GM19463 (cell line): ENCODE measurements at regions not wholly inside any gene's neighbourhood (a gene's known extent, or its start where the extent isn't known, plus 50 kb on each side); places are given as distances from the start of the nearest gene placed in this dataset.
"Not testable (repeated sequence)": the region's sequence is repeated elsewhere in the genome, so short reads cannot be mapped to it uniquely, and the experiment has no call there.

Experiments
- ATAC-seq: cut with Tn5 transposase; IDR thresholded peaks from one replicate; pipeline ENCODE4 v1.9.1; 2021; ENCODE audit warnings: mild to moderate bottlenecking, moderate library complexity; ENCODE audit not compliant: unreplicated experiment

- ATAC-seq: no peak
Observed at GRCh38 chr15:23846218-23846617, 159.1 kb upstream of the NDN start.

GRCh38 chr15:23850666-23851065 lies 163.6 kb upstream of the NDN start:
- ATAC-seq: no peak

DNA sequence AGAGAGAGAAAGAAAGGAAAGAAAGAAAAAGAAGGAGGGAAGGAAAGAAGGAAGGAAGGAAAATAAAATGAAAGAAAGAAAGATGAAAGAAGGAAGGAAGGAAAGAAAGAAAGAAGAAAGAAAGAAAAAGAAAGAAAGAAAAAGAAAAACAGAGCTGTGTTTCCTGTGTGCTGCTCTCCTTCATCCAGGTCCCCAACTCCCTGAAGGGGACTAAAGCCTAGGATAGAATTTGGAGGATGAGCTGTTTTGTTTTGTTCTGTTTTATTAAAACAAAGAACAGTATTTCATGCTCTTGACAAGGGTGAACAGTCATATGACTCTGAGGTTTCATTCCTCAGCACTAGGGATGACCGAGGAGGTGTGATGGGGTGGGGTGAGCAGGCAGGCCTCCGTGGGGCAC lies 164.8 kb upstream of the NDN start:
- ATAC-seq: no peak

DNA sequence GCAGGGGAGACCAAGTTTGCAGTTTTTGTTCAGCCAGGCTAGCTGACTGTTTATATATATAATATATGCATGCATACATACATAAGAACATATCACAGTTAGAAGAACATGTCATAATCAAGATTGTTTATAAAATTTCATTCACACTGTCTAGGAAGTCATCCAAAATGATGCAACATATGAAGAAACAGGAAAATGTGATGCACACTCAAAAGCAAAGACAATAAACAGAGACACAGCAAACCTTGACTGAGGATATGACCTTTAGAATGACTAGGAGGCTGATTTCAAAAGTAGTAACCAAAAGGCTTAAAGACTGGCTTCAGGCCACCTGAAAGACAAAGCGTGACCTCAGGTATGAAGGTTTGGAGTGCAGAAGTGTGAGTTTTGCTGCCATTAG lies 166.2 kb upstream of the NDN start:
- no peak for ATAC-seq

DNA sequence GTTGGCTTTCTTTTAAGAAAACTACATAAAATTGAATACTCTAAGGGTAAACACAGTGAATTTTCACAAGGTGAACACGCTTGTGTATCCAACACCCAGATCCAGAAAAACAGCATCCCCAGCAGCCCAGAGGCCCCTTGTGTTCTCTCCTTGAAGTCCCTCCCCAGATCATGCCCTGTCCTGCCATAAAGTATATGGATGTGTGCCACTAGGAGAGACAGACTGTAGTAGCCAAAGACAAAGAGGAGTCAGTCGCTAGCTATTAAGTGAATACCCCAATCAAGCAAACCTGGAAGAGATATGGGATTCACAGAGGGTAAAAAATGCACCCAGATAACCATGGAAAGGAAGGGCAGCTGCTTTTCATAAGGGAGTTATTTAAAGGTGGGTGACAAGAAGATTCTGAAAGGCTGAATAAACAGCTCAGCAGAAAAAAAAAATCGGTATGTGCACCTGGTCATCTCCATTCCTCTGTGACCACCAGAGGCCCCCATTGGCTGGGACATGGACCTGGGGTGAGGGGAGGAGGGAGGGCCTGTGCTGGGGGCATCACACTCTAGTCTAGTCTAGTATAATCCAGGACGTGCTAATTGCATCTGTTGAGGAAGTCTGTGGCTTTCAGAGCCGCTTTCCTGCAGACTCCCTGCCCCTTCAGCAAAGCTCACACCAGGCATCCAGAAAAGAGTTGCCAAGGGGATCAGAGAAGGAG lies 167.3 kb upstream of the NDN start:
- ATAC-seq: no peak

GRCh38 chr15:23854912-23855659 lies 168.0 kb upstream of the NDN start:
- no peak for ATAC-seq

GRCh38 chr15:23855947-23856346 lies 168.8 kb upstream of the NDN start:
- no peak for ATAC-seq

GRCh38 chr15:23857028-23857641 lies 170.0 kb upstream of the NDN start:
- ATAC-seq: no peak

DNA sequence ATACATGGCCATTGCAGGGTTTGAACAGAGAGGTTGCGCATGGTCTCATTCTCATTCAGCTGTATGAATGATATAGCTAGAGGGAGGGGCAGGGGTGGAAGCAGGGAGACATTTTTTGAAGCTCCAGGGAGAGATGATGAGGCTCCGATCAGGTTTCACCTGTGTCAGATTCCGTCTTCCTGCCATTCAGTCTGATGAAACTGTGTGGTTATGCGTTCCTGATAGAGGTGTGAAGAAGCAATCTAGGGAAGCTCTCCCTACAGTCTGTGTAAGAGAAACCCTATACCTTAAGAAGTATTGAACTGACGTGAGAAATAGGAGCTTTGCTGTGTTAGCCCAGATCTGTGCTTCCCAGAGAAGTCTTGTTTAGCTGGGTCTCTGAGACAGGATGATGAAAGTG lies 171.9 kb upstream of the NDN start:
- ATAC-seq: no peak

GRCh38 chr15:23860290-23861245 lies 173.5 kb upstream of the NDN start:
- no peak for ATAC-seq

DNA sequence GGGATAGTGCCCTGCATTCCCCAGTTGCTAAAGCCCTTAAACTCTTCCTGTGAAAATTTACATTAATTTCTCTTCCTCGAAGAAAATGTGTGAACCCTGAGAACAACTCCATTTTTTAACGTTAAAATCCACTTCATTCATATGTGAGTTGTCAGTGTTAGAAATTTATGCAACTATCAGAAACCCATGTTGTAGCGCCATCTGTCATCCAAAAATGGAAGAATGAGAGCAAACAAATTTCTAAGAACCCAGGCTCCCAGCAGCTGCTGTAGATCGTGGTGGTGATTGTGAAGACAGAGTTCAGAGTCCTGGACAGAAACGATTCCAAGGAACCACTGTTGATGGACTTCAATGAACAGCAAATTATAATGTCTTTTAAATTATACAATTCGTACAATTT lies 179.7 kb upstream of the NDN start:
- no peak for ATAC-seq

DNA sequence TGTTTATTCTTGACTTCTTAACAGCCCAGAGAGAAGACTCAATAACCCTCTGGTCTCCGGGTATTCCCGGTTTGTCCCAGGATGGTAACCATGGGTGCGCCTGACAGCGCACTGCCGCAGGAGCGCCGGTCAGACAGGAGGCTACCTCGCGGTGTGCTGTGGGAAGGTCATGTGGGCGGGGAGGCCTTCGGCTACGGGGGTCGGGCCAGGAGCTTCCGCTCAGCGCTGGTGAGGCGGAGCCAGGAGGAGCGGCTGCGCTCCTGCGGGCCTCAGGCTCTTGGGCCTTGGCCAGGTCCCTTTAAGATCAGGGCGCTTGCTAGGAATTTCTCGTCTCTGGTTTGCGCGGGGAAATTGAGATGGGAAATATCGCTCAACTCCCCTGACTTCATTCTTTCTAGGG lies 182.3 kb upstream of the NDN start:
- ATAC-seq: no peak

DNA sequence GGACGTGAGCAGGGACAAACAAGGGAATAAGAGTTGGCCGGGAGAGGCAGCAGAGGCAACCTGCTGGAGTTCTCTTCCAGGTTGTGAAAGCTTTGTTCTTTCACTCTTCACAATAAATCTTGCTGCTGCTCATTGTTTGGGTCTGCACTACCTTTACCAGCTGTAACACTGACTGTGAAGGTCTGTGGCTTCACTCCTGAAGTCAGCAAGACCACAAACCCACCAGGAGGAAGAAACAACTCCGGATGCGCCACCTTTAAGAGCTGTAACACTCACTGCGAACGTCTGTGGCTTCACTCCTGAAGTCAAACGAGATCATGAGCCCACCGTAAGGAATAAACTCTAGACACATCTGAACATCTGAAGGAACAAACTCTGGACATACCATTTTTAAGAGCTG lies 186.5 kb upstream of the NDN start:
- ATAC-seq: not testable (repeated sequence)

DNA sequence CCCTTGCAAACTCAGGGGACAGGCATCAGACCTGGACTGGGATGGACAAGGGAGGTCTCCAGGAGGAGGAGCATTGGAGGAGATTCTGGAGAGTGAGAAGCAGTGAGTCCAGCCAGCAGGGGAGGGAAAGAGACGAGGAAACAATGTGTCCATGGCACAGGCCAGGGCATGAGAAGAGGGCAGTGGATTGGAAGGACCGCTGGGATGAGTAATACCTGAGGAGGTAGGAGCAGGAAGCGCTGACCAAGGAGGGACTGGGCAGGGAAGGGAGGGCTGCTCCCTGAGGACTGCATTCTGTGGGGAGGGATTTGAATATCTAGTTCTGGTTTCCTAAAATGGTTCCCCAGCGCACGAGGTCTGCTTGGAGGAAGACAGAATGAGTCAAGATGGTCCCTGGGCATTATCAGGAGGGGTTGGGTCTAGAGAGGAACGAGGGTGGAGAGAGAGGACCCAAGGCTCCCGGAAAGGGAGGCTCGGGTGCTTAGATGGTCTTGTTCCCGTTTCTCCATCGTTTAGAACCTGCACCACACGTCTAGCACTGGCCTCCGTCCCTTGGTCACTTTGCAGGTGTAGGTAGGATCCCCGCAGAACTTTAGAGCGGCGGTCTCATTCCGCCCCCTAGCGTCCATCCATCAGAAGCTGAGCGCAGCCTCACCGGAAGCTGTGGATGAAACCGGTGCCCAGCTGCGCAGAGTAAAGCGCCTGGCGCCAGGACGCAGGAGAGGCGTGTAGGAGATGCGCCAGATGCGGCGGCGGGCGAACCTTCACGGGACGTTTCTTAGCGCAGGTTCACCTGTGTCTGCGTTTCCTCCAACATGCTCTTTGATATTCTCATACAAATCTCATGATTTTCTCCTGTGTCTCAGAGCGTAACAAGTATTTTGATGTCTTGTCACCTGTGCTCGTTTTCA lies 190.7 kb upstream of the NDN start:
- ATAC-seq: peak; percentile 76

GRCh38 chr15:23881291-23881690 lies 194.2 kb upstream of the NDN start:
- no peak for ATAC-seq

- no peak for ATAC-seq
Observed at GRCh38 chr15:23890218-23890617, 203.1 kb upstream of the NDN start.

DNA sequence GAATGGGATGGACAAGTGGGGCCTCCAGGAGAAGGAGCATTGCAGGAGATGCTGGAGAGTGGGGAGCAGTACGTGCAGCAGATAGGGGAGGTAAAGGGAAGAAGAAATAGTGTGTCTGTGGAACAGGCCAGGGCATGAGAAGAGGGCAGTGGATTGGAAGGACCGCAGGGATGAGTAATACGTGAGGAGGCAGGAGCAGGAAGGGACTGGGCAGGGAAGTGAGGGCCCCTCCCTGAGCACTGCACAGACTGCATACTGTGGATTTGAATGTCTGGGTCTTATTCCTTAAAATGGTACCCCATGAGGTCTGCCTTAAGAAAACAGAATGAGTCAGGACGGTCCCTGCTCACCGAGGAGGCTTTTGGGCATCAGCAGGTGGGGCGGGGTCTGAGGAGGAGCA lies 210.0 kb upstream of the NDN start:
- no peak for ATAC-seq

DNA sequence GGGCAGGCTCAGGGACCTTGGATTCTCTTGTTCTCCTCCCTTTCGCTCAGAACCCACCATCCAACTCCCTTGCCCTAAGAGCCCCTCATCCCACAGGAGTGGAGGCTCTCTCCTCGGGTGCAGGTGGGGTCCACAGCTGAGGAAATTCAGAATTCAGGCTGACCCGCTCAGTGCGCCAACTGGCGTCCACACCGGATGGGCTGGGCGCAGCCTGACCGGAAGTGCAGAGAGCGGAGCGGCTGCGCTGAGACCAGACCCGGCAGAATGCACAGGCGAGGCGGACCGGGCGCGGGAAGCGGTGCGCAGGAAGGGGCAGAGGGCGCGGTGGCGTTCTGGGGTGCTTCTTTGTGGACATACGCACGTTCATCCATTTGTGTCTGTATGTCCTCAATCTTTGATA lies 210.4 kb upstream of the NDN start:
- no peak for ATAC-seq

DNA sequence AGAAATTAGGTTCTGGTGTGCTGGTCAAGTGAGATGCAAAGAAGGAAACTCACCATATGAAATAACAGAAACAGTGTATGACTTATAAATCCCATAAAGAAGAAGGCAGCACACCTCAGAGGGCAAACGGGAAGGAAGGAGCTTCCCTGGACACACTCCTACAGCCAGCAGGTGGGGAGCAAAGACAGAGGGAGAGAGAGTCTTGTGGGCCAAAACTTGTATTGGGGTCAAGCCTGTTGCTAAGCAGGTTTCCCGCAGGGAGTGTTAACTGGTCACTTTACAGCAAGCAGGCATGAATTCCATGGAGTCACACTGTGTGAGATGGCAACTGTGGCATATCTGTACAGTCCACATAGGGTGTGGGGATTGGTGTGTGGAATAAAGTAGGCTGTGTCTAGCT lies 222.9 kb upstream of the NDN start:
- ATAC-seq: no peak

DNA sequence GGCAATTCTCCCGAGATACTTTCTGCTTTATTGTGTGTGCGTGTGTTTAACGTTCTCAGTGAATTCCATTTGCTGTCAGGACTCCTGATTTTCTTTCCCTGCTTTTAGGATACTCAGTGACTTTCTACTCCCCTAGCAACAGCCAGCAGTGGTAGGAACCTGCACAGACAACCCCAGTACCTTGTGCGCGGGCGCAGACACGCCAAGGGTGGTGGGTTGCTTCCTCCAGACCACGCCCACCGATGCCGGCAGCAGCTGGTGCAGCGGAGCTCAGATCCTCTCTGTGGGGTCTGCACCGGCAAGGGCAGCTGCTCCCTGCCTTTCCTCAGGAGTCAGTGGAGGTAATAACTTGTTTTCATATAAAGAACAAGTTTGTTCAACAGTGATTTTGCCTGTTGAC lies 225.1 kb upstream of the NDN start:
- no peak for ATAC-seq
